ENCODE measurements at regions not wholly inside any gene's neighbourhood (a gene's known extent, or its start where the extent isn't known, plus 50 kb on each side); places are given as distances from the start of the nearest gene placed in this dataset.

- TF ChIP-seq CHD7 (IDR thresholded peaks at IDR 0.05; ENCODE audit: low read depth, low read length), result no peak
- no peak for TF ChIP-seq ZNF197 (CRISPR knock-in tag; IDR thresholded peaks at IDR 0.05; ENCODE audit: low read depth)
- TF ChIP-seq RAD51 (IDR thresholded peaks at IDR 0.05; ENCODE audit: borderline replicate concordance, low read depth), result no peak
- TF ChIP-seq DLX4 (CRISPR knock-in tag; IDR thresholded peaks at IDR 0.05), result no peak
- no peak for TF ChIP-seq RFX5 (IDR thresholded peaks at IDR 0.05; ENCODE audit: low read depth, low read length)
- TF ChIP-seq ZNF764 (CRISPR knock-in tag; IDR thresholded peaks at IDR 0.05; ENCODE audit: low read depth), result no peak
- peak; percentile 44; the same call in 1 of the 2 replicates for TF ChIP-seq C11orf30 (IDR thresholded peaks at IDR 0.05; ENCODE audit: low read depth)
- no peak for TF ChIP-seq HMGN3 (IDR thresholded peaks at IDR 0.05; ENCODE audit: borderline replicate concordance, extremely low read depth, insufficient read length, low read depth, low read length)
- TF ChIP-seq DPF2 (IDR thresholded peaks at IDR 0.05), result peak; percentile 73
- TF ChIP-seq MAFG (tag; conservative IDR thresholded peaks at IDR 0.05), result peak; percentile 64
- TF ChIP-seq MAFK (IDR thresholded peaks at IDR 0.05; ENCODE audit: low read length), result peak; percentile 46; the same call in 1 of the 2 replicates
- TF ChIP-seq ZNF324 (CRISPR knock-in tag; IDR thresholded peaks at IDR 0.05), result no peak
- peak; percentile 35; the same call in 1 of the 2 replicates for TF ChIP-seq MTA2 (IDR thresholded peaks at IDR 0.05; ENCODE audit: low read depth)
- no peak for TF ChIP-seq CCNT2 (IDR thresholded peaks at IDR 0.05; ENCODE audit: borderline replicate concordance, extremely low read depth, insufficient read length, low read depth, low read length)
- no peak for TF ChIP-seq MTA3 (IDR thresholded peaks at IDR 0.05; ENCODE audit: borderline replicate concordance)
- no peak for TF ChIP-seq ILF3 (IDR thresholded peaks at IDR 0.05; ENCODE audit: borderline replicate concordance)
- peak; percentile 29; the same call in 1 of the 2 replicates for TF ChIP-seq STAT5A (IDR thresholded peaks at IDR 0.05; ENCODE audit: borderline replicate concordance, low read length)
- peak; percentile 73 for TF ChIP-seq TAL1 (IDR thresholded peaks at IDR 0.05)
- peak; percentile 55; the same call in 1 of the 2 replicates for TF ChIP-seq EP300 (IDR thresholded peaks at IDR 0.05; ENCODE audit: low read length)
- no peak for TF ChIP-seq RFX1 (IDR thresholded peaks at IDR 0.05)
Measured at GRCh38 chr5:153893817-153894216, 144.9 kb downstream of the FAM114A2 start (continued).

Measured in K562 (cell line).